ENCODE measurements at regions not wholly inside any gene's neighbourhood (a gene's known extent, or its start where the extent isn't known, plus 50 kb on each side); places are given as distances from the start of the nearest gene placed in this dataset.

DNA sequence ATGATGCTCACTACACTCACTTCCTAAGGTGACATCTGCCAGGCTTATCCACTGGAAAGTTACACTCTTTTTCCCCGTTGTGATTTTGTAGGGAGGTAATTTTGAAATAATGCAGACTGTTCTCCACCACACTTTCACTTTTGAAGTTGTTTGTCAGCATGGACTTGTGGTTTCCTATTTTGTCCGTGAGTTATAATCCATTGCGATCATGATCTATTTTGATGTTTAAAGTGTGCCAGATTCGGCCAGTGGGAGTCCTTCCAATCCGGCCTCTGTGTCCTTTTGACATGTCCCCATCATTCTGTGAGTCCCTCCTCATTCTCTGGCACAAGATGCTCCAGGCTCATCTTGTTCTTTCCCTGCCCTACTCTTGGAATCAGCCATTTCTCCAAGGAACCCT is 211.3 kb upstream of the KLF4 start:
- no peaks in the 10 kb centered on the region for H3K27me3 ChIP-seq
- no peaks in the 10 kb centered on the region for H3K9me3 ChIP-seq
- no peaks in the 10 kb centered on the region for H3K4me1 ChIP-seq
- DNase-seq = no peak
- no peaks in the 10 kb centered on the region for H3K36me3 ChIP-seq
- H3K27ac ChIP-seq = no peak overlapping the region
- no peak overlapping the region for H3K4me3 ChIP-seq
- TF ChIP-seq POLR2A (IDR thresholded peaks at IDR 0.05) (no peak), CTCF (IDR thresholded peaks at IDR 0.05) (no peak)

GRCh38 chr9:107699231-107699630 is 209.7 kb upstream of the KLF4 start:
- no peak for DNase-seq
- Histone ChIP-seq H3K9me3 (no peaks in the 10 kb centered on the region), H3K4me3 (no peak overlapping the region), H3K27me3 (no peaks in the 10 kb centered on the region), H3K27ac (no peak overlapping the region), H3K36me3 (no peaks in the 10 kb centered on the region), H3K4me1 (no peaks in the 10 kb centered on the region)
- TF ChIP-seq POLR2A (IDR thresholded peaks at IDR 0.05) (no peak), CTCF (IDR thresholded peaks at IDR 0.05) (no peak)

- no peaks in the 10 kb centered on the region for H3K4me1 ChIP-seq
- DNase-seq = no peak
- no peaks in the 10 kb centered on the region for H3K36me3 ChIP-seq
- no peak for TF ChIP-seq CTCF (IDR thresholded peaks at IDR 0.05)
- no peak for TF ChIP-seq POLR2A (IDR thresholded peaks at IDR 0.05)
- no peak overlapping the region for H3K4me3 ChIP-seq
- H3K27ac ChIP-seq = no peak overlapping the region
- no peaks in the 10 kb centered on the region for H3K9me3 ChIP-seq
- H3K27me3 ChIP-seq = no peaks in the 10 kb centered on the region
These were observed 209.2 kb upstream of the KLF4 start for GRCh38 chr9:107698779-107699178.

- no peak overlapping the region for H3K4me3 ChIP-seq
- H3K4me1 ChIP-seq = no peaks in the 10 kb centered on the region
- H3K27ac ChIP-seq = no peak overlapping the region
- no peaks in the 10 kb centered on the region for H3K9me3 ChIP-seq
- DNase-seq = no peak
- TF ChIP-seq POLR2A (IDR thresholded peaks at IDR 0.05) (no peak), CTCF (IDR thresholded peaks at IDR 0.05) (no peak)
- no peaks in the 10 kb centered on the region for H3K36me3 ChIP-seq
- no peaks in the 10 kb centered on the region for H3K27me3 ChIP-seq
These were observed 206.7 kb upstream of the KLF4 start for GRCh38 chr9:107696302-107696701.

DNA sequence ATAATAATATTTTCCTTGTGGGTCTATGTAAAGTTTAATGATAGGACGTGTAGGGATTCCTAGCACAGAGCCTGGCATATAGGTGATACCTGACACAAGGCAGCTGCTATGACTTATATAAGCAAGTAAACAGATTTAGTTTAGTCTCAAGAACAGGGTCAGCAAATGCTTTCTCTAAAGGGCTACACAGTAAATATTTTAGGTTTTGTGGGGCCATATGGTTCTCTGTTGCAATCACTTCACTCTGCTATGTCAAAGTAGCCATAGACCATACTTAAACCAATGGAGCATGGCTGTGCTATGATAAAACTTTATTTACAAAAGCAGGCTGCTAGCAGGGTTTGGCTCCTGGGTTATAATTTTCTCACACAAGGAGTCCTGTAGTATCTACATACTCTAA is 204.8 kb upstream of the KLF4 start:
- TF ChIP-seq CTCF (IDR thresholded peaks at IDR 0.05) = no peak
- TF ChIP-seq POLR2A (IDR thresholded peaks at IDR 0.05) = no peak

GRCh38 chr9:107693625-107694326 is 204.2 kb upstream of the KLF4 start:
- no peaks in the 10 kb centered on the region for H3K9me3 ChIP-seq
- TF ChIP-seq POLR2A (IDR thresholded peaks at IDR 0.05) (no peak), CTCF (IDR thresholded peaks at IDR 0.05) (no peak)
- no peaks in the 10 kb centered on the region for H3K4me1 ChIP-seq
- H3K27me3 ChIP-seq = no peaks in the 10 kb centered on the region
- no peak overlapping the region for H3K27ac ChIP-seq
- no peaks in the 10 kb centered on the region for H3K36me3 ChIP-seq
- no peak overlapping the region for H3K4me3 ChIP-seq
- no peak for DNase-seq

More for the DNA sequence above, 204.8 kb upstream of the KLF4 start:
- Histone ChIP-seq H3K4me1 (no peaks in the 10 kb centered on the region), H3K27me3 (no peaks in the 10 kb centered on the region), H3K36me3 (no peaks in the 10 kb centered on the region), H3K4me3 (no peak overlapping the region), H3K9me3 (no peaks in the 10 kb centered on the region), H3K27ac (no peak overlapping the region)
- DNase-seq = no peak
